PFSK-1 (cell line): ENCODE measurements at regions not wholly inside any gene's neighbourhood (a gene's known extent, or its start where the extent isn't known, plus 50 kb on each side); places are given as distances from the start of the nearest gene placed in this dataset.

ENCODE experiments used
- FOXP2 ChIP-seq: optimal IDR thresholded peaks from 2 replicates; pipeline ENCODE3; 2011; ENCODE audit warnings: borderline replicate concordance, control low read depth, inconsistent platforms; ENCODE audit not compliant: insufficient read depth; ENCODE audit errors: extremely low read length, extremely low read depth
- POLR2AphosphoS5 ChIP-seq: IDR thresholded peaks from 2 replicates; pipeline ENCODE4 v1.6.1; 2012; ENCODE audit warnings: low read depth, mild to moderate bottlenecking, control low read depth, low read length, moderate library complexity
- REST ChIP-seq, 2 experiments: IDR thresholded peaks; 2 replicates each; pipeline versions ENCODE4 v1.6.1 to v1.8.0; 2011 to 2012; ENCODE audit warnings: low read depth in 2 of 2, low read length in 2 of 2, control low read depth in 1 of 2, inconsistent platforms in 1 of 2, mild to moderate bottlenecking in 1 of 2, moderate library complexity in 1 of 2; ENCODE audit not compliant: insufficient read depth in 1 of 2
- SIN3A ChIP-seq: IDR thresholded peaks from 2 replicates; pipeline ENCODE4 v1.6.1; 2012; ENCODE audit warnings: mild to moderate bottlenecking, low read length, moderate library complexity, borderline replicate concordance; ENCODE audit not compliant: insufficient read depth
- TAF1 ChIP-seq: IDR thresholded peaks from 2 replicates; pipeline ENCODE4 v1.6.1; 2012; ENCODE audit warnings: low read length, control low read depth, borderline replicate concordance; ENCODE audit not compliant: insufficient read depth

DNA sequence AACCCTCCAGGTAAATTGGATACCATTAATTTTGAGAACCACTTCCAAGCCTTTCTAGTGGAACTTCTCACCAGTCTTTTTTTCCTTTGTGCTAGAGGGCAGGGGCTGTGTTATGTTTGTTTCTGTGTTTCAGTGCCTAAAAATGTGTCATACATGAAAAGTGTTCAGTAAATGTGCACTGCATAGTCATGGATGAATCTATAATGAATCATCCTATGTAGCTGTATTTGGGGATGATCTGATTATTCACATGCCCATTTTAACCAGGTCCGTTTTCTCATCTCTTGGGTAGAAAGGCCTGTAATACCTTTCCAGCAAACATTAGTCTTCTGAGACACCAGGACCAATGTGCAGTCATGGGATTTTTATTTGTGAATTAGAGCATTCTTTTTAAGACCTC is 583.0 kb upstream of the GOLIM4 start:
- no peak for TF ChIP-seq FOXP2
- TF ChIP-seq SIN3A: no peak
- TF ChIP-seq REST (IDR thresholded peaks at IDR 0.05; ENCODE audit: insufficient read depth in 1 of 2, low read depth in 2 of 2, low read length in 2 of 2): no peak
- no peak for TF ChIP-seq POLR2AphosphoS5
- no peak for TF ChIP-seq TAF1

- TF ChIP-seq SIN3A: no peak
- TF ChIP-seq TAF1: no peak
- TF ChIP-seq FOXP2: no peak
- no peak for TF ChIP-seq REST (IDR thresholded peaks at IDR 0.05; ENCODE audit: insufficient read depth in 1 of 2, low read depth in 2 of 2, low read length in 2 of 2)
- TF ChIP-seq POLR2AphosphoS5: no peak
These were observed 575.4 kb upstream of the GOLIM4 start for GRCh38 chr3:168671091-168671490.

DNA sequence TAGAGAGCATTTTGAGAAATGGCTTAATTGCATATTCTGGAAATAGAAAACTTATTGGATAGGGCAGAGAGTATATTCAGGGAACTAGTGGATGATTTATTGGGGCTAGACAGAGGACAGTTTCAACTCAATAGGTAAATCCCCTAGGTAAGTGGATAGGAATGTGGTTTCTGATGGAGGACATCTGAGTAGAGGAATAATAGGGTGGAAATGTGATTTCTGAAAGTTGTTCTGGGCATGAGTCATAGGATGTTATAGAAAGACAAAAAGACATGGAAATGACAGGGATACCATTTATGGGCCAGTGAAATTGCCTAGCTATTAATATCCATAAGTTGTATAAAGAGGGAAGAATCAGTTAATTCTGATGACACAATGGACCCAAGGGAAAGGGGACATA is 563.3 kb upstream of the GOLIM4 start:
- no peak for TF ChIP-seq SIN3A
- TF ChIP-seq TAF1: no peak
- TF ChIP-seq FOXP2: no peak
- no peak for TF ChIP-seq POLR2AphosphoS5
- TF ChIP-seq REST (IDR thresholded peaks at IDR 0.05; ENCODE audit: insufficient read depth in 1 of 2, low read depth in 2 of 2, low read length in 2 of 2): no peak

DNA sequence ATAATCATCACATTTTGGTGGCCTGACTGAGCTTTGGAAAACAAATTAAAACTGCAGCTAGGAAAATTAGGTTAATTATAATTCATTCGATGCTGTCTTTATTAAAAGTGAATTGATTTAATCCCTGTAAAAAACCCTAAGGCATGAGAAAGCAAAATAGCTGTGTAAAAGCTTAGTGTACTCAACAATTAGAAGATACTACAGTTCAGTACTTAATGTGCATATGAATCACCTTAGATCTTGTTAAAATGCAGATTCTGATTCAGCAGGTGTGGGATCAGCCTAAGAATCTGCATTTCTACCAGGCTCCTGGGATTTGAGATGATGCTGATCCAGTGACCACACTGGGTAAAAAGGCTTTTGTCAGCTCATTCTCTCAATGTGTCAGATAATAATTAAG is 559.9 kb upstream of the GOLIM4 start:
- TF ChIP-seq FOXP2 (no peak), POLR2AphosphoS5 (no peak), SIN3A (no peak), REST (IDR thresholded peaks at IDR 0.05; ENCODE audit: insufficient read depth in 1 of 2, low read depth in 2 of 2, low read length in 2 of 2) (no peak), TAF1 (no peak)

GRCh38 chr3:168654700-168655099 is 559.0 kb upstream of the GOLIM4 start:
- TF ChIP-seq POLR2AphosphoS5 (no peak), TAF1 (no peak), FOXP2 (no peak)
